ENCODE measurements at regions not wholly inside any gene's neighbourhood (a gene's known extent, or its start where the extent isn't known, plus 50 kb on each side); places are given as distances from the start of the nearest gene placed in this dataset.

DNA sequence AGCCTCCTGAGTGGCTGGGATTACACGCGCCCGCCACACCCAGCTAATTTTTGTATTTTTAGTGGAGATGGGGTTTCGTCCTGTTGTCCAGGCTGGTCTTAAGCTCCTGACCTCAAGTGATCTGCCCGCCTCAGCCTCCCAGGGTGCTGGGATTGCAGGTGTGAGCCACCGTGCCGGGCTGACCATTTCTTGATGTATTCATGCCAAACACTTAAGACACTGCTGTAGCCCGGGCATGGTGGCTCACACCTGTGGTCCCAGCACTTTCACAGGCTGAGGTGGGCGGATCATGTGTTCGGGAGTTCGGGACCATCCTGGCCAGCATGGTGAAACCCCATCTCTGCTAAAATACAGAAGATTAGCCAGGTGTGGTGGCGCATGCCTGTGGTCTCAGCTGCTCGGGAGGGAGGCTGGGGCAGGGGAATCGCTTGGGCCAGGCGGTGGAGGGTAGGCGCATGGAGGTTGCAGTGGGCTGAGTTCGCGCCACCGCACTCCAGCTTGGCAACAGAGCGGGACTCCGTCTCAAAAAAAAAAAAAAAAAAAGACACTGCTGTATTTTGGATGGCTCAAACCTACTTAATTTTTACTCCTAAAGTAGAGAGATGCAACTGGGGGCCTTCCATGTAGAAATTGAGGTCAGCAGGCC lies 140.8 kb downstream of the NUP35 start:
- TF ChIP-seq EZH2phosphoT487 (IDR thresholded peaks at IDR 0.05; ENCODE audit: unreplicated experiment): no peak
- TF ChIP-seq, protein P1, sequence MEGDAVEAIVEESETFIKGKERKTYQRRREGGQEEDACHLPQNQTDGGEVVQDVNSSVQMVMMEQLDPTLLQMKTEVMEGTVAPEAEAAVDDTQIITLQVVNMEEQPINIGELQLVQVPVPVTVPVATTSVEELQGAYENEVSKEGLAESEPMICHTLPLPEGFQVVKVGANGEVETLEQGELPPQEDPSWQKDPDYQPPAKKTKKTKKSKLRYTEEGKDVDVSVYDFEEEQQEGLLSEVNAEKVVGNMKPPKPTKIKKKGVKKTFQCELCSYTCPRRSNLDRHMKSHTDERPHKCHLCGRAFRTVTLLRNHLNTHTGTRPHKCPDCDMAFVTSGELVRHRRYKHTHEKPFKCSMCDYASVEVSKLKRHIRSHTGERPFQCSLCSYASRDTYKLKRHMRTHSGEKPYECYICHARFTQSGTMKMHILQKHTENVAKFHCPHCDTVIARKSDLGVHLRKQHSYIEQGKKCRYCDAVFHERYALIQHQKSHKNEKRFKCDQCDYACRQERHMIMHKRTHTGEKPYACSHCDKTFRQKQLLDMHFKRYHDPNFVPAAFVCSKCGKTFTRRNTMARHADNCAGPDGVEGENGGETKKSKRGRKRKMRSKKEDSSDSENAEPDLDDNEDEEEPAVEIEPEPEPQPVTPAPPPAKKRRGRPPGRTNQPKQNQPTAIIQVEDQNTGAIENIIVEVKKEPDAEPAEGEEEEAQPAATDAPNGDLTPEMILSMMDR (conservative IDR thresholded peaks at IDR 0.05; ENCODE audit: low read depth in 2 of 2): no peak
- no peak for TF ChIP-seq STAT1 (IDR thresholded peaks at IDR 0.05; ENCODE audit: unreplicated experiment)
- TF ChIP-seq, protein P2, sequence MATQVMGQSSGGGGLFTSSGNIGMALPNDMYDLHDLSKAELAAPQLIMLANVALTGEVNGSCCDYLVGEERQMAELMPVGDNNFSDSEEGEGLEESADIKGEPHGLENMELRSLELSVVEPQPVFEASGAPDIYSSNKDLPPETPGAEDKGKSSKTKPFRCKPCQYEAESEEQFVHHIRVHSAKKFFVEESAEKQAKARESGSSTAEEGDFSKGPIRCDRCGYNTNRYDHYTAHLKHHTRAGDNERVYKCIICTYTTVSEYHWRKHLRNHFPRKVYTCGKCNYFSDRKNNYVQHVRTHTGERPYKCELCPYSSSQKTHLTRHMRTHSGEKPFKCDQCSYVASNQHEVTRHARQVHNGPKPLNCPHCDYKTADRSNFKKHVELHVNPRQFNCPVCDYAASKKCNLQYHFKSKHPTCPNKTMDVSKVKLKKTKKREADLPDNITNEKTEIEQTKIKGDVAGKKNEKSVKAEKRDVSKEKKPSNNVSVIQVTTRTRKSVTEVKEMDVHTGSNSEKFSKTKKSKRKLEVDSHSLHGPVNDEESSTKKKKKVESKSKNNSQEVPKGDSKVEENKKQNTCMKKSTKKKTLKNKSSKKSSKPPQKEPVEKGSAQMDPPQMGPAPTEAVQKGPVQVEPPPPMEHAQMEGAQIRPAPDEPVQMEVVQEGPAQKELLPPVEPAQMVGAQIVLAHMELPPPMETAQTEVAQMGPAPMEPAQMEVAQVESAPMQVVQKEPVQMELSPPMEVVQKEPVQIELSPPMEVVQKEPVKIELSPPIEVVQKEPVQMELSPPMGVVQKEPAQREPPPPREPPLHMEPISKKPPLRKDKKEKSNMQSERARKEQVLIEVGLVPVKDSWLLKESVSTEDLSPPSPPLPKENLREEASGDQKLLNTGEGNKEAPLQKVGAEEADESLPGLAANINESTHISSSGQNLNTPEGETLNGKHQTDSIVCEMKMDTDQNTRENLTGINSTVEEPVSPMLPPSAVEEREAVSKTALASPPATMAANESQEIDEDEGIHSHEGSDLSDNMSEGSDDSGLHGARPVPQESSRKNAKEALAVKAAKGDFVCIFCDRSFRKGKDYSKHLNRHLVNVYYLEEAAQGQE (IDR thresholded peaks at IDR 0.05; ENCODE audit: unreplicated experiment): no peak
- TF ChIP-seq EZH2 (IDR thresholded peaks at IDR 0.05; ENCODE audit: low read depth, unreplicated experiment): no peak
- TF ChIP-seq POLR2AphosphoS5 (IDR thresholded peaks at IDR 0.05; ENCODE audit: low read depth): no peak
- no peak for TF ChIP-seq CREB1 (CRISPR knock-in tag; IDR thresholded peaks at IDR 0.05; ENCODE audit: low read depth)

Measured in GM23338 (cell line).